Hepatocyte (in vitro differentiated cells): ENCODE measurements at regions not wholly inside any gene's neighbourhood (a gene's known extent, or its start where the extent isn't known, plus 50 kb on each side); places are given as distances from the start of the nearest gene placed in this dataset.
"Not testable (repeated sequence)": the region's sequence is repeated elsewhere in the genome, so short reads cannot be mapped to it uniquely, and the experiment has no call there.

Experiments
- CTCF ChIP-seq: fragments of 200-600 bp; sonication (generic); IDR thresholded peaks from 2 replicates; pipeline ENCODE4 v1.5.1; 2016; ENCODE audit warnings: antibody characterized with exemption, mild to moderate bottlenecking; ENCODE audit not compliant: poor library complexity
- EZH2phosphoT487 ChIP-seq: fragments of 200-600 bp; sonication (generic); IDR thresholded peaks from one replicate; pipeline ENCODE4 v1.6.1; 2018; ENCODE audit warnings: antibody characterized with exemption, mild to moderate bottlenecking, low read depth, moderate library complexity; ENCODE audit not compliant: unreplicated experiment, severe bottlenecking

- not testable (repeated sequence) for TF ChIP-seq EZH2phosphoT487, CTCF
Measured at GRCh38 chr20:41731198-41731597, 113.0 kb upstream of the CHD6 start.
